Neural cell (in vitro differentiated cells): ENCODE measurements at regions not wholly inside any gene's neighbourhood (a gene's known extent, or its start where the extent isn't known, plus 50 kb on each side); places are given as distances from the start of the nearest gene placed in this dataset.

ENCODE experiments used
- CTCF ChIP-seq: fragments of 450-650 bp; IDR thresholded peaks from 2 replicates; pipeline ENCODE4 v1.5.1; 2014; ENCODE audit warnings: antibody characterized with exemption, mild to moderate bottlenecking, moderate library complexity; ENCODE audit not compliant: poor library complexity, severe bottlenecking
- EP300 ChIP-seq: fragments of 450-650 bp; conservative IDR thresholded peaks from 2 replicates; pipeline ENCODE4 v1.6.1; 2014; ENCODE audit warnings: antibody characterized with exemption, mild to moderate bottlenecking, moderate library complexity; ENCODE audit not compliant: poor library complexity, severe bottlenecking
- EZH2 ChIP-seq: fragments of 200-600, 300-800 bp; shearing (Covaris generic), sonication (generic); IDR thresholded peaks from 2 replicates; pipeline ENCODE4 v1.6.1; 2014; ENCODE audit warnings: antibody characterized with exemption, low read length, borderline replicate concordance, mild to moderate bottlenecking; ENCODE audit not compliant: insufficient read depth, poor library complexity, severe bottlenecking
- POLR2AphosphoS5 ChIP-seq: IDR thresholded peaks from 2 replicates; pipeline ENCODE4 v1.6.1; 2012
- SMC3 ChIP-seq: fragments of 450-650 bp; conservative IDR thresholded peaks from 2 replicates; pipeline ENCODE4 v1.6.1; 2014; ENCODE audit warnings: antibody characterized with exemption, mild to moderate bottlenecking, moderate library complexity; ENCODE audit not compliant: poor library complexity
- TAF1 ChIP-seq: IDR thresholded peaks from 2 replicates; pipeline ENCODE4 v1.6.1; 2012; ENCODE audit warnings: low read depth

GRCh38 chr20:48326868-48327267 lies 500.9 kb downstream of the PREX1 start:
- no peak for TF ChIP-seq SMC3
- no peak for TF ChIP-seq CTCF
- TF ChIP-seq TAF1: no peak
- no peak for TF ChIP-seq EZH2
- no peak for TF ChIP-seq POLR2AphosphoS5
- TF ChIP-seq EP300: no peak
